ENCODE measurements at regions not wholly inside any gene's neighbourhood (a gene's known extent, or its start where the extent isn't known, plus 50 kb on each side); places are given as distances from the start of the nearest gene placed in this dataset.

- no peaks in the 10 kb centered on the region for H3K4me1 Mint-ChIP-seq
- Histone ChIP-seq H3K79me1 (ENCODE audit: insufficient read depth, low read depth, low read length, poor library complexity, severe bottlenecking) (no peaks in the 10 kb centered on the region), H2BK120ac (ENCODE audit: low read depth, low read length, poor library complexity, severe bottlenecking) (no peak overlapping the region), H3K9me3 (ENCODE audit: control insufficient read depth, low read depth, low read length) (no peaks in the 10 kb centered on the region), H4K5ac (ENCODE audit: insufficient read length, low read depth, low read length) (no peak overlapping the region), H3K56ac (ENCODE audit: insufficient read length, low read depth, low read length) (no peak overlapping the region), H2AFZ (ENCODE audit: low read length) (no peak overlapping the region), H3K4me2 (ENCODE audit: insufficient read depth, insufficient read length, low read length) (no peak overlapping the region), H3T11ph (ENCODE audit: low read length) (no peak overlapping the region), H3K27me3 (ENCODE audit: insufficient read depth, low read length) (no peaks in the 10 kb centered on the region), H4K8ac (replicated peaks; ENCODE audit: insufficient read length, low read depth, low read length) (no peak overlapping the region), H2BK5ac (ENCODE audit: insufficient read length, low read length) (no peak overlapping the region), H4K20me1 (ENCODE audit: control insufficient read depth, insufficient read depth, insufficient read length) (no peaks in the 10 kb centered on the region), H3K4me1 (ENCODE audit: insufficient read depth, low read length) (no peaks in the 10 kb centered on the region), H3K4ac (ENCODE audit: low read depth, low read length) (no peak overlapping the region), H3K27ac (ENCODE audit: insufficient read length, low read depth, low read length) (no peak overlapping the region), H3K14ac (ENCODE audit: insufficient read depth, low read length) (no peak overlapping the region), H2BK15ac (ENCODE audit: low read depth, low read length) (no peak overlapping the region), H3K23me2 (ENCODE audit: insufficient read length, low read depth, low read length, poor library complexity, severe bottlenecking) (no peaks in the 10 kb centered on the region), H3K9ac (ENCODE audit: extremely low read depth, insufficient read length, low read length) (no peak overlapping the region), H3K23ac (ENCODE audit: insufficient read length, low read depth, low read length) (no peak overlapping the region), H3K79me2 (ENCODE audit: insufficient read depth, low read length) (no peaks in the 10 kb centered on the region), H2BK12ac (ENCODE audit: insufficient read length, low read depth, low read length) (no peak overlapping the region), H2AK5ac (ENCODE audit: insufficient read length, low read length) (no peak overlapping the region), H2BK20ac (ENCODE audit: low read depth, low read length, poor library complexity, severe bottlenecking) (no peak overlapping the region), H3K18ac (ENCODE audit: insufficient read length, low read depth, low read length) (no peak overlapping the region), H4K91ac (ENCODE audit: insufficient read length, low read depth, low read length) (no peak overlapping the region)
- no peak for TF ChIP-seq CTCF (conservative IDR thresholded peaks at IDR 0.05)
- no peak for DNase-seq
- H3K27me3 Mint-ChIP-seq (ENCODE audit: low read depth): no peaks in the 10 kb centered on the region
- H3K27ac Mint-ChIP-seq: no peak overlapping the region
- no peaks in the 10 kb centered on the region for H3K36me3 Mint-ChIP-seq (ENCODE audit: insufficient read depth in 1 of 3, low read depth in 3 of 3)
- no peaks in the 10 kb centered on the region for H3K9me3 Mint-ChIP-seq
- no CpG with 5 or more reads among the region's 6 CpGs for WGBS (ENCODE audit: extremely low coverage, insufficient read length, low lambda C conversion rate)
- H3K4me3 Mint-ChIP-seq: no peak overlapping the region
Measured at GRCh38 chr3:102544741-102545140, 109.9 kb downstream of the ZPLD1 start.
